Tongue (tissue), 1 donor: ENCODE measurements at regions not wholly inside any gene's neighbourhood (a gene's known extent, or its start where the extent isn't known, plus 50 kb on each side); places are given as distances from the start of the nearest gene placed in this dataset.

Experiments used
- DNase-seq: peaks from one replicate; pipeline ENCODE4 v3.0.0-alpha.2; 2015

- peak; percentile 50 for DNase-seq
Measured at GRCh38 chr15:62913246-62913645, 129.3 kb upstream of the TPM1 start.

- DNase-seq: no peak
Measured at GRCh38 chr15:62914461-62915079, 128.0 kb upstream of the TPM1 start.

GRCh38 chr15:62920682-62921502 is 121.7 kb upstream of the TPM1 start:
- peak; percentile 15 for DNase-seq

- no peak for DNase-seq
Measured at GRCh38 chr15:62922514-62922913, 120.0 kb upstream of the TPM1 start.

GRCh38 chr15:62925875-62926274 is 116.7 kb upstream of the TPM1 start:
- no peak for DNase-seq

- DNase-seq: no peak
Measured at GRCh38 chr15:62927196-62927595, 115.4 kb upstream of the TPM1 start.

- DNase-seq: no peak
Measured at GRCh38 chr15:62927836-62928235, 114.7 kb upstream of the TPM1 start.

- DNase-seq: no peak
Measured at GRCh38 chr15:62928242-62928999, 114.1 kb upstream of the TPM1 start.

GRCh38 chr15:62929000-62929357 is 113.6 kb upstream of the TPM1 start:
- no peak for DNase-seq

GRCh38 chr15:62931650-62932049 is 110.9 kb upstream of the TPM1 start:
- DNase-seq: no peak

GRCh38 chr15:62932436-62932835 is 110.1 kb upstream of the TPM1 start:
- no peak for DNase-seq

- no peak for DNase-seq
Measured at GRCh38 chr15:62933386-62933785, 109.2 kb upstream of the TPM1 start.

- no peak for DNase-seq
Measured at GRCh38 chr15:62934236-62934971, 108.1 kb upstream of the TPM1 start.

- DNase-seq: no peak
Measured at GRCh38 chr15:62935300-62936081, 107.1 kb upstream of the TPM1 start.

- no peak for DNase-seq
Measured at GRCh38 chr15:62938825-62939224, 103.7 kb upstream of the TPM1 start.

GRCh38 chr15:62940093-62940754 is 102.3 kb upstream of the TPM1 start:
- no peak for DNase-seq

GRCh38 chr15:62940755-62941361 is 101.7 kb upstream of the TPM1 start:
- DNase-seq: peak; percentile 86

- DNase-seq: no peak
Measured at GRCh38 chr15:62941699-62942098, 100.8 kb upstream of the TPM1 start.

- DNase-seq: no peak
Measured at GRCh38 chr15:62942428-62942827, 100.1 kb upstream of the TPM1 start.

GRCh38 chr15:62945063-62945462 is 97.5 kb upstream of the TPM1 start:
- DNase-seq: no peak

GRCh38 chr15:62945760-62946159 is 96.8 kb upstream of the TPM1 start:
- DNase-seq: no peak
